ENCODE measurements at regions not wholly inside any gene's neighbourhood (a gene's known extent, or its start where the extent isn't known, plus 50 kb on each side); places are given as distances from the start of the nearest gene placed in this dataset.

DNA sequence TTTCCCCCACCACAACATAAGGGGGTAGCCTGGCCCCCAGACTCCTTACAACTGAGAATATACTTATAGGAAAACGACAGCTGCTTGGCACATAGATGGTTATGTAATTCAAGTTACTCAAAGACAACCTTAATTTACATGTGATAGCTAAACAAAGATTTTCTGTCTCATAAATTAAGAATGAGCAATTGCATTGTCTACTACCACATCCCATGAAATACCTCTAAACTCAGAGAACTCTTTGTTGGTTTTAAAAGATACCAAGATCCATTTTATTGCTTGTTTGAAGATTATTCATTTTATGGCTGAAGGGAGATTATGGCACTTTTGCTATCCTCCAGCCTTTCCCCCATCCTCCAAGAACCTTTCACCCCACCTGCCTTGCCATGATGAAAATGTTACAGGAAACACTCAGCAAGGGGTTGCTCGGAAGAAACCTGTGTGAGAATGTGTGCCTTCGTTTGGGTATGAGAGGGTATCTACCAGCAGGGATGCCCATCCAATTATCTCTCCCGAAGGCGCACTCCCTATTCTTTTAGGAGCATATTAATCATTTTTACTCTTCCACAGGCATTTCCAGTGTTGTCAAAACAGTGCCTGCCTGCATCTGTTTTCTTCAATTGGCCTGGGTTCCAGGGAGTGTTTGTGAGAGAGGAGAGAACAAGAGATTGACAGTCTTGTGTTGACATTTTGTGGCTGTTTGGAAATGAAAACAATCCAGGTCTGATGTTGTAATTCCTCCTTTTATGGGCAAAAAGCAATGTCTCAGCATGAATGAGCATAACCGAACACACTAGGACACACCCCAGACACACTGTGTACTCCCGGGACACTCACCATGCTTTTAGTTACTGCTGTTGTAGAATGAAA is 208.0 kb upstream of the ANKRD55 start:
- TF ChIP-seq, protein P1, sequence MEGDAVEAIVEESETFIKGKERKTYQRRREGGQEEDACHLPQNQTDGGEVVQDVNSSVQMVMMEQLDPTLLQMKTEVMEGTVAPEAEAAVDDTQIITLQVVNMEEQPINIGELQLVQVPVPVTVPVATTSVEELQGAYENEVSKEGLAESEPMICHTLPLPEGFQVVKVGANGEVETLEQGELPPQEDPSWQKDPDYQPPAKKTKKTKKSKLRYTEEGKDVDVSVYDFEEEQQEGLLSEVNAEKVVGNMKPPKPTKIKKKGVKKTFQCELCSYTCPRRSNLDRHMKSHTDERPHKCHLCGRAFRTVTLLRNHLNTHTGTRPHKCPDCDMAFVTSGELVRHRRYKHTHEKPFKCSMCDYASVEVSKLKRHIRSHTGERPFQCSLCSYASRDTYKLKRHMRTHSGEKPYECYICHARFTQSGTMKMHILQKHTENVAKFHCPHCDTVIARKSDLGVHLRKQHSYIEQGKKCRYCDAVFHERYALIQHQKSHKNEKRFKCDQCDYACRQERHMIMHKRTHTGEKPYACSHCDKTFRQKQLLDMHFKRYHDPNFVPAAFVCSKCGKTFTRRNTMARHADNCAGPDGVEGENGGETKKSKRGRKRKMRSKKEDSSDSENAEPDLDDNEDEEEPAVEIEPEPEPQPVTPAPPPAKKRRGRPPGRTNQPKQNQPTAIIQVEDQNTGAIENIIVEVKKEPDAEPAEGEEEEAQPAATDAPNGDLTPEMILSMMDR (conservative IDR thresholded peaks at IDR 0.05) = no peak
- TF ChIP-seq EZH2 (IDR thresholded peaks at IDR 0.05; ENCODE audit: low read depth) = no peak

Measured in PC-9 (cell line).